ENCODE measurements at regions not wholly inside any gene's neighbourhood (a gene's known extent, or its start where the extent isn't known, plus 50 kb on each side); places are given as distances from the start of the nearest gene placed in this dataset.
"Not testable (repeated sequence)": the region's sequence is repeated elsewhere in the genome, so short reads cannot be mapped to it uniquely, and the experiment has no call there.

GRCh38 chr3:20560446-20560845, 374.4 kb upstream of the SGO1 start:
- H3K4me1 ChIP-seq (ENCODE audit: control insufficient read depth, low read depth, low read length); H3K4me3 ChIP-seq (ENCODE audit: low read length); H3K9ac ChIP-seq (ENCODE audit: low read length); H3K27ac ChIP-seq (ENCODE audit: low read length); H3K36me3 ChIP-seq (ENCODE audit: control insufficient read depth, low read depth, low read length); H3K27me3 ChIP-seq (ENCODE audit: control insufficient read depth, insufficient read depth, low read length); H3K9me3 ChIP-seq (ENCODE audit: control insufficient read depth, low read depth, low read length): not testable (repeated sequence)

GRCh38 chr3:20558161-20558560, 372.2 kb upstream of the SGO1 start:
- H3K4me1 ChIP-seq (ENCODE audit: control insufficient read depth, low read depth, low read length): no peaks in the 10 kb centered on the region
- H3K4me3 ChIP-seq (ENCODE audit: low read length): no peak overlapping the region
- H3K9me3 ChIP-seq (ENCODE audit: control insufficient read depth, low read depth, low read length): no peaks in the 10 kb centered on the region
- no peak overlapping the region for H3K9ac ChIP-seq (ENCODE audit: low read length)
- no peak overlapping the region for H3K27ac ChIP-seq (ENCODE audit: low read length)
- H3K36me3 ChIP-seq (ENCODE audit: control insufficient read depth, low read depth, low read length): no peaks in the 10 kb centered on the region
- H3K27me3 ChIP-seq (ENCODE audit: control insufficient read depth, insufficient read depth, low read length): no peaks in the 10 kb centered on the region

GRCh38 chr3:20556661-20557060, 370.7 kb upstream of the SGO1 start:
- H3K9ac ChIP-seq (ENCODE audit: low read length): no peak overlapping the region
- no peaks in the 10 kb centered on the region for H3K9me3 ChIP-seq (ENCODE audit: control insufficient read depth, low read depth, low read length)
- H3K4me3 ChIP-seq (ENCODE audit: low read length): no peak overlapping the region
- H3K4me1 ChIP-seq (ENCODE audit: control insufficient read depth, low read depth, low read length): no peaks in the 10 kb centered on the region
- no peaks in the 10 kb centered on the region for H3K36me3 ChIP-seq (ENCODE audit: control insufficient read depth, low read depth, low read length)
- no peaks in the 10 kb centered on the region for H3K27me3 ChIP-seq (ENCODE audit: control insufficient read depth, insufficient read depth, low read length)
- no peak overlapping the region for H3K27ac ChIP-seq (ENCODE audit: low read length)

- Histone ChIP-seq H3K9ac (ENCODE audit: low read length) (no peak overlapping the region), H3K27me3 (ENCODE audit: control insufficient read depth, insufficient read depth, low read length) (no peaks in the 10 kb centered on the region), H3K4me1 (ENCODE audit: control insufficient read depth, low read depth, low read length) (no peaks in the 10 kb centered on the region), H3K36me3 (ENCODE audit: control insufficient read depth, low read depth, low read length) (no peaks in the 10 kb centered on the region), H3K27ac (ENCODE audit: low read length) (no peak overlapping the region), H3K9me3 (ENCODE audit: control insufficient read depth, low read depth, low read length) (no peaks in the 10 kb centered on the region), H3K4me3 (ENCODE audit: low read length) (no peak overlapping the region)
Measured at GRCh38 chr3:20552605-20553275, 366.7 kb upstream of the SGO1 start.

GRCh38 chr3:20547361-20548269, 361.6 kb upstream of the SGO1 start:
- not testable (repeated sequence) for H3K36me3 ChIP-seq (ENCODE audit: control insufficient read depth, low read depth, low read length); H3K4me1 ChIP-seq (ENCODE audit: control insufficient read depth, low read depth, low read length); H3K27ac ChIP-seq (ENCODE audit: low read length); H3K4me3 ChIP-seq (ENCODE audit: low read length); H3K9me3 ChIP-seq (ENCODE audit: control insufficient read depth, low read depth, low read length); H3K27me3 ChIP-seq (ENCODE audit: control insufficient read depth, insufficient read depth, low read length); H3K9ac ChIP-seq (ENCODE audit: low read length)

- Histone ChIP-seq H3K9me3 (ENCODE audit: control insufficient read depth, low read depth, low read length) (no peaks in the 10 kb centered on the region), H3K4me3 (ENCODE audit: low read length) (no peak overlapping the region), H3K27me3 (ENCODE audit: control insufficient read depth, insufficient read depth, low read length) (no peaks in the 10 kb centered on the region), H3K9ac (ENCODE audit: low read length) (no peak overlapping the region), H3K27ac (ENCODE audit: low read length) (no peak overlapping the region), H3K36me3 (ENCODE audit: control insufficient read depth, low read depth, low read length) (no peaks in the 10 kb centered on the region), H3K4me1 (ENCODE audit: control insufficient read depth, low read depth, low read length) (no peaks in the 10 kb centered on the region)
Measured at GRCh38 chr3:20546636-20547035, 360.6 kb upstream of the SGO1 start.

- Histone ChIP-seq H3K27me3 (ENCODE audit: control insufficient read depth, insufficient read depth, low read length) (no peaks in the 10 kb centered on the region), H3K27ac (ENCODE audit: low read length) (no peak overlapping the region), H3K4me1 (ENCODE audit: control insufficient read depth, low read depth, low read length) (peaks cover 5% of the 10 kb centered on the region), H3K9ac (ENCODE audit: low read length) (no peak overlapping the region), H3K4me3 (ENCODE audit: low read length) (no peak overlapping the region), H3K9me3 (ENCODE audit: control insufficient read depth, low read depth, low read length) (no peaks in the 10 kb centered on the region), H3K36me3 (ENCODE audit: control insufficient read depth, low read depth, low read length) (no peaks in the 10 kb centered on the region)
Measured at GRCh38 chr3:20543535-20544226, 357.7 kb upstream of the SGO1 start.

GRCh38 chr3:20540066-20540465, 354.1 kb upstream of the SGO1 start:
- H3K4me1 ChIP-seq (ENCODE audit: control insufficient read depth, low read depth, low read length): peaks cover 5% of the 10 kb centered on the region
- H3K4me3 ChIP-seq (ENCODE audit: low read length): no peak overlapping the region
- H3K9ac ChIP-seq (ENCODE audit: low read length): no peak overlapping the region
- no peaks in the 10 kb centered on the region for H3K27me3 ChIP-seq (ENCODE audit: control insufficient read depth, insufficient read depth, low read length)
- H3K27ac ChIP-seq (ENCODE audit: low read length): no peak overlapping the region
- H3K9me3 ChIP-seq (ENCODE audit: control insufficient read depth, low read depth, low read length): no peaks in the 10 kb centered on the region
- no peaks in the 10 kb centered on the region for H3K36me3 ChIP-seq (ENCODE audit: control insufficient read depth, low read depth, low read length)

GRCh38 chr3:20539666-20540065, 353.7 kb upstream of the SGO1 start:
- no peak overlapping the region for H3K4me3 ChIP-seq (ENCODE audit: low read length)
- no peak overlapping the region for H3K9ac ChIP-seq (ENCODE audit: low read length)

GRCh38 chr3:20537234-20537633, 351.2 kb upstream of the SGO1 start:
- H3K36me3 ChIP-seq (ENCODE audit: control insufficient read depth, low read depth, low read length): no peaks in the 10 kb centered on the region
- no peak overlapping the region for H3K4me3 ChIP-seq (ENCODE audit: low read length)
- H3K9ac ChIP-seq (ENCODE audit: low read length): no peak overlapping the region
- H3K9me3 ChIP-seq (ENCODE audit: control insufficient read depth, low read depth, low read length): no peaks in the 10 kb centered on the region
- no peak overlapping the region for H3K27ac ChIP-seq (ENCODE audit: low read length)
- no peaks in the 10 kb centered on the region for H3K27me3 ChIP-seq (ENCODE audit: control insufficient read depth, insufficient read depth, low read length)
- H3K4me1 ChIP-seq (ENCODE audit: control insufficient read depth, low read depth, low read length): peaks cover 5% of the 10 kb centered on the region

More at GRCh38 chr3:20539666-20540065, 353.7 kb upstream of the SGO1 start:
- no peaks in the 10 kb centered on the region for H3K9me3 ChIP-seq (ENCODE audit: control insufficient read depth, low read depth, low read length)
- H3K4me1 ChIP-seq (ENCODE audit: control insufficient read depth, low read depth, low read length): peaks cover 5% of the 10 kb centered on the region
- no peak overlapping the region for H3K27ac ChIP-seq (ENCODE audit: low read length)
- no peaks in the 10 kb centered on the region for H3K27me3 ChIP-seq (ENCODE audit: control insufficient read depth, insufficient read depth, low read length)
- H3K36me3 ChIP-seq (ENCODE audit: control insufficient read depth, low read depth, low read length): no peaks in the 10 kb centered on the region

GRCh38 chr3:20529911-20530310, 343.9 kb upstream of the SGO1 start:
- Histone ChIP-seq H3K9ac (ENCODE audit: low read length) (no peak overlapping the region), H3K9me3 (ENCODE audit: control insufficient read depth, low read depth, low read length) (no peaks in the 10 kb centered on the region), H3K4me3 (ENCODE audit: low read length) (no peak overlapping the region), H3K27me3 (ENCODE audit: control insufficient read depth, insufficient read depth, low read length) (no peaks in the 10 kb centered on the region), H3K4me1 (ENCODE audit: control insufficient read depth, low read depth, low read length) (no peaks in the 10 kb centered on the region), H3K36me3 (ENCODE audit: control insufficient read depth, low read depth, low read length) (no peaks in the 10 kb centered on the region), H3K27ac (ENCODE audit: low read length) (no peak overlapping the region)

Measured in iPS-18a (cell line).